ENCODE measurements at regions not wholly inside any gene's neighbourhood (a gene's known extent, or its start where the extent isn't known, plus 50 kb on each side); places are given as distances from the start of the nearest gene placed in this dataset.
A peak's percentile ranks its signal among the peaks of the same experiment; 100 is the strongest.

- H3K27me3 Mint-ChIP-seq (ENCODE audit: low read depth), result no peaks in the 10 kb centered on the region
- no peak overlapping the region for H3K27ac Mint-ChIP-seq (ENCODE audit: unreplicated experiment)
- no peaks in the 10 kb centered on the region for H3K9me3 Mint-ChIP-seq
- H3K4me3 Mint-ChIP-seq, result no peak overlapping the region
- TF ChIP-seq CTCF (conservative IDR thresholded peaks at IDR 0.05), result no peak
- no peak for DNase-seq (ENCODE audit: low read depth, low spot score)
- peaks cover 5% of the 10 kb centered on the region for H3K4me1 Mint-ChIP-seq
- H3K36me3 Mint-ChIP-seq (ENCODE audit: low read depth), result no peaks in the 10 kb centered on the region
These were observed 505.0 kb downstream of the ELAVL2 start for GRCh38 chr9:23321049-23321448.

- H3K27ac Mint-ChIP-seq (ENCODE audit: unreplicated experiment), result no peak overlapping the region
- no peaks in the 10 kb centered on the region for H3K36me3 Mint-ChIP-seq (ENCODE audit: low read depth)
- no peak for DNase-seq (ENCODE audit: low read depth, low spot score)
- H3K27me3 Mint-ChIP-seq (ENCODE audit: low read depth), result no peaks in the 10 kb centered on the region
- peak; percentile 62 for TF ChIP-seq CTCF (conservative IDR thresholded peaks at IDR 0.05)
- H3K4me1 Mint-ChIP-seq, result peaks cover 5% of the 10 kb centered on the region
- H3K9me3 Mint-ChIP-seq, result no peaks in the 10 kb centered on the region
- no peak overlapping the region for H3K4me3 Mint-ChIP-seq
These were observed 503.6 kb downstream of the ELAVL2 start for GRCh38 chr9:23322392-23322791.

- Mint-ChIP-seq H3K4me3 (no peak overlapping the region), H3K36me3 (ENCODE audit: low read depth) (no peaks in the 10 kb centered on the region), H3K9me3 (no peaks in the 10 kb centered on the region), H3K4me1 (peaks cover 5% of the 10 kb centered on the region), H3K27me3 (ENCODE audit: low read depth) (no peaks in the 10 kb centered on the region), H3K27ac (ENCODE audit: unreplicated experiment) (peak overlapping the region; percentile 91)
- no peak for TF ChIP-seq CTCF (conservative IDR thresholded peaks at IDR 0.05)
- DNase-seq (ENCODE audit: low read depth, low spot score), result no peak
These were observed 501.5 kb downstream of the ELAVL2 start for GRCh38 chr9:23324511-23324910.

- H3K4me3 Mint-ChIP-seq, result no peak overlapping the region
- H3K27ac Mint-ChIP-seq (ENCODE audit: unreplicated experiment), result no peak overlapping the region
- TF ChIP-seq CTCF (conservative IDR thresholded peaks at IDR 0.05), result no peak
- no peak for DNase-seq (ENCODE audit: low read depth, low spot score)
- H3K4me1 Mint-ChIP-seq, result no peaks in the 10 kb centered on the region
- H3K27me3 Mint-ChIP-seq (ENCODE audit: low read depth), result no peaks in the 10 kb centered on the region
- H3K36me3 Mint-ChIP-seq (ENCODE audit: low read depth), result peaks cover 3% of the 10 kb centered on the region
- H3K9me3 Mint-ChIP-seq, result peaks cover 7% of the 10 kb centered on the region
These were observed 499.4 kb downstream of the ELAVL2 start for GRCh38 chr9:23326597-23326996.

GRCh38 chr9:23341346-23341745 lies 484.7 kb downstream of the ELAVL2 start:
- Mint-ChIP-seq H3K27me3 (ENCODE audit: low read depth) (no peaks in the 10 kb centered on the region), H3K4me3 (no peak overlapping the region), H3K27ac (ENCODE audit: unreplicated experiment) (no peak overlapping the region), H3K4me1 (no peaks in the 10 kb centered on the region), H3K9me3 (peaks cover 4% of the 10 kb centered on the region), H3K36me3 (ENCODE audit: low read depth) (no peaks in the 10 kb centered on the region)
- TF ChIP-seq CTCF (conservative IDR thresholded peaks at IDR 0.05), result no peak
- DNase-seq (ENCODE audit: low read depth, low spot score), result no peak

GRCh38 chr9:23342291-23342690 lies 483.7 kb downstream of the ELAVL2 start:
- Mint-ChIP-seq H3K4me3 (no peak overlapping the region), H3K36me3 (ENCODE audit: low read depth) (no peaks in the 10 kb centered on the region)

More at GRCh38 chr9:23342291-23342690, 483.7 kb downstream of the ELAVL2 start:
- H3K4me1 Mint-ChIP-seq, result no peaks in the 10 kb centered on the region
- DNase-seq (ENCODE audit: low read depth, low spot score), result no peak
- no peak overlapping the region for H3K27ac Mint-ChIP-seq (ENCODE audit: unreplicated experiment)
- no peak for TF ChIP-seq CTCF (conservative IDR thresholded peaks at IDR 0.05)
- no peaks in the 10 kb centered on the region for H3K27me3 Mint-ChIP-seq (ENCODE audit: low read depth)
- H3K9me3 Mint-ChIP-seq, result peaks cover 6% of the 10 kb centered on the region
